NB4 (cell line): ENCODE measurements at regions not wholly inside any gene's neighbourhood (a gene's known extent, or its start where the extent isn't known, plus 50 kb on each side); places are given as distances from the start of the nearest gene placed in this dataset.

Experiments
- CTCF ChIP-seq: IDR thresholded peaks from one replicate; pipeline ENCODE4 v1.5.1; 2012; ENCODE audit warnings: low read depth, low read length
- MAX ChIP-seq: IDR thresholded peaks from 2 replicates; pipeline ENCODE4 v1.6.1; 2011; ENCODE audit warnings: low read depth, low read length
- POLR2A ChIP-seq: IDR thresholded peaks from 2 replicates; pipeline ENCODE4 v1.6.1; 2011; ENCODE audit warnings: mild to moderate bottlenecking; ENCODE audit not compliant: insufficient read length; ENCODE audit errors: extremely low read depth

GRCh38 chr4:111283066-111283677, 660.3 kb upstream of the PITX2 start:
- peak; percentile 87 for TF ChIP-seq CTCF
- TF ChIP-seq POLR2A: no peak
- TF ChIP-seq MAX: no peak
